GF-D8 (cell line): ENCODE measurements at regions not wholly inside any gene's neighbourhood (a gene's known extent, or its start where the extent isn't known, plus 50 kb on each side); places are given as distances from the start of the nearest gene placed in this dataset.

ENCODE experiments used
- DNase-seq: peaks from one replicate; lab custom pipeline; 2025; lab: John Stamatoyannopoulos, UW

- DNase-seq: no peak
These were observed 106.9 kb downstream of the SMIM20 start for GRCh38 chr4:26020881-26021280.

DNA sequence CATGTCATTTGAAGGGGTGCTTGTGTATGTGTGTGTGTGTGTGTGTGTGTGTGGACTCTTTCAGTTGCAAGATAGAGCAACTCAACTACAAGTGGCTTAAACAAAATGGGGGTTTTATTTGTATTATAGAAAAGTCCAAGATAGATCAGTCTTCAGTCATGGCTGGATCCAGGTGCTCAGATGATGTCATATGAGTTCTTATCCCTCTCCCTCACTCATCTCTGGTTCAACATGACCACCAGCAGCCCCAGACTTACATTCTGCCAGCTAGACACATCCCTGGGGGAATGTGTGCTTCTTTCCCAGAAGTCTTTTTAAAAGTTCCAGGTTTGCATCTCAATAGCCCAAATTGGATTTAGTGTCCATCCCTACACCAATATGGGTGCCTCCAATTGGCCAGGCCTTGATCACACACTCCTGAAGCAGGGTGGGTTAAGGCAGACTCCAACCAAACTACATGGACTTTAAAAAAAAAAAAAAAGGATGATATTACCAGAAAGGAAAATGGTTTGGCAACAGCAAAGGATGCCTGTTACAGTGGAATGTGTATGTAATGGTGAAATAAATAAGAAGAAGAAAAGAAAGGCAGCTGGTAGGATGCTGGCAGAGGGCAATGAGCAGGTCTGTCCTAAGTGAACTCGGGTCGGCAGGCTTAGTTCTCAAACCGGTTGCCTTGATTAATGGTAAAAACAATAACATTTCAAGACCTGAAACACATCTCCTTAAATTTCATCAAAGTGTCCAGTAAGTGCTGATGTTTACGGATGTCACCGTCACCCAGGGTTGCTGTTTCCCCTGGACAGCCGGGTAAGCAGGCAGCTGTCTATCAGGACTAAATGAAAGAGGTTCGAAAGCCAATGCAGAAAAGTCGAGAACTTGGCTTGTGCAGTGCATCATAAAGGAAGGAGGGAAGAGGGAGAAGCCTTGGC, 107.7 kb downstream of the SMIM20 start:
- no peak for DNase-seq

DNA sequence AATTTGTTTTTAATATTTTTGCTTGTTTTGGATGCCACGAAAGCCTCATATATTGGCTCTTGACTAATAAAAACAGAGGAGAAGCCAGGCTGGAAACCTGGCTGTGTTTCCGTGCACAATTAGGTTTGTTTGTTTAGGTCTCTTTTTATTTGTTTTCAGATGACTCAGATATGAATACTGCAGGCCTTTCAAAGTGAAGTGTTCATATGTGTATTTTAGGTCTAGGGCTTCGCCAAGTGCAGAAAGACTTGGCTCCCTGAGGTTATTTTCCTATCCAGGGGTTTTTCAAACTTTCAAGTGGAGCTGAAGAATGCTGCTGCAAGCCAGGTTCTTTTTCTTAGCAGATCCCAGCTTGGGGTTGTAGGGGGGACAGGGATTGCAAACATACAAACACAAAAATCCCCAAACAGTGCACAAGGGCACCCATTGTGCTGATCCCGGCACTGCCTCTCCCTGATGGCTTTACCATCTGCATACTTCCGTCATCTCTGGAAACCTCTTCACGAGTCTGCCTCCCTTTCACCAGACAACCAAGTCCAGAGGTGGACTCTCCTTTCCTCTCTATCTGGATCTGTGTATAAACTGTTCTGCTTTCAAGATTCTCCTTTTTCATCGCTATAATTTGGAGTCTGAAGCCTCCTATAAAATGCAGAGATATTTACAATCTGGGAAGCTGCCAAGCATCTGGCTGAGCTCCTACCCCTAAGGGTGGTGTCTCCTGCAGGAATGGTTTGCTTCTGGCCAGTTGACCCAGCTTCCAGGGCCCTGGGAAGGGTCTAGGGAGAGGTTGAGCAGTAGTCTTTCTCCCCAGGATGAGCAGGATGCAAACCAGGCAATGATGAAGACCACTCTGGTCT, 108.6 kb downstream of the SMIM20 start:
- no peak for DNase-seq

DNA sequence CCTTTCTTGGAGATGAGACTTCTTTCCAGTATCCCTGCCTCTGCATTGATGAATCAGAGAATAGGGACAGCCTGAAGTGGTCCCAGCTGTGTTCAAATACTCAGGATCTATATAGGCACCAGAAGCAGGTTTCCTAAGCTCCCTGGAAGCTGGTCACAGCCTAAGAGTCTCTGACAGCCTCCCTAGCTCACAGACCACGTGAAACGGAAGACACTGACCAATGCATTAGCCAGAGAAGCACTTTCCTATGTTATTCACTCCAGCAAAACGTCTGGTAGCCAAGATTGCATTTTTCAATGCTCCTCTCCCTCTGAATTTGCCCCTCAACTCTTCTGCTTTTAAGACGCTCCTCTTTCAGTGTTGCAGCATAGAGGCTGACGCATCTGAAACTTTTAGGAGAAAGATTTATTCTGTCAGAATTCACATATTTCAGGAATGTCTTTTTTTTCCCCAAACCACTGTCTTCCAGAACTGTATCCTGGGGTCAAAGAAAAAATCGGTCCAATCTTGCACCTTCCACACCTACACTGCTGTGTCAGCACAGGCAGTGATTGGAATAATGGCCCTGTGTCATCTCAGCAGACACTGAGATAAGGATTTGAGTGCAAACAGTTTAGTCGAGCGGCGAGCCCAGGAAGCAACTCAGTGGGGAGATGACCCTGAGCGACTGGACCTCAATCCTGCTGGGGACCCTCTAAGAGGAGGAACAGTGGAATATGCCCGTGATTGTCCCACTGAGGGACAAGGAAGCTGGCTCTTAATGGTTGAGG, 109.4 kb downstream of the SMIM20 start:
- no peak for DNase-seq

DNA sequence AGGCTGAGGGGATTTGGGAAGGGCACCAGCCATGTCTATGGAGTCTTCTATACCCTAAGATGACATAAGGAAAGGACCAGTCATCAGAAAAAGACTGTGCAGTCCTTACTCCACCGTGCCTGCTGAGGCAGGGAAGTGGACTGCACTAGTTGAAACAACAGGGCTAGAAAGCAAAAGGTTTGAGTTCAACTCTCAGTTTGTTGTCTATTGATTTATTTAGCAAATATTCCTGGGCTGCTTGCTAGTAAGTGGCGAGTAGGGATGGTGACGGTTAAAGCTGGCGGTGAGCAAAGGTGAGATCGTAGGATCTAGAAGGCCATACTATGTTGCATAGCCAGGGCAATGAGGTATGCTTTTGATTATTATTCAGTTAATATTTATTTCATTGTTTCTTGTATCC, 110.1 kb downstream of the SMIM20 start:
- no peak for DNase-seq

DNA sequence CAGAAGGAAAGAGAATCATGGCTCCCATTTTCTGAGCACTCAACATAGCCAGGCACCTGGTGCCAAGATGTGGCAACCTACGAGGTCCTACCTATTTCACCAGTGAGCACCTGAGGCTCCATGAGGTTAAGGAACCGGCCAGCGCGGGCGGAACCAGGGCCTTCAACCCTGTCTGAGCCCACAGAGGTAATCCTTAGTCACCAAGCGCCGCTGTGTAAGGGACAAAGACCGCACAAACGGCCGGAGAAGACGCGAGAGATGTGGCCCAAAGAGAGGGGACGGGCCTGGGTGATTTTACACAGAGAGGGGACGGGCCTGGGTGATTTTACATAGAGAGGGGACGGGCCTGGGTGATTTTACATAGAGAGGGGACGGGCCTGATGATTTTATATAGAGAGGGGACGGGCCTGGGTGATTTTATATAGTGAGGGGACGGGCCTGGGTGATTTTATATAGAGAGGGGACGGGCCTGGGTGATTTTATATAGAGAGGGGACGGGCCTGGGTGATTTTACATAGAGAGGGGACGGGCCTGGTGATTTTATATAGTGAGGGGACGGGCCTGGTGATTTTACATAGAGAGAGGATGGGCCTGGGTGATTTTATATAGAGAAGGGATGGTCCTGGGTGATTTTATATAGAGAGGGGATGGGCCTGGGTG, 114.2 kb downstream of the SMIM20 start:
- DNase-seq: no peak

- no peak for DNase-seq
These were observed 115.0 kb downstream of the SMIM20 start for GRCh38 chr4:26028793-26029567.

DNA sequence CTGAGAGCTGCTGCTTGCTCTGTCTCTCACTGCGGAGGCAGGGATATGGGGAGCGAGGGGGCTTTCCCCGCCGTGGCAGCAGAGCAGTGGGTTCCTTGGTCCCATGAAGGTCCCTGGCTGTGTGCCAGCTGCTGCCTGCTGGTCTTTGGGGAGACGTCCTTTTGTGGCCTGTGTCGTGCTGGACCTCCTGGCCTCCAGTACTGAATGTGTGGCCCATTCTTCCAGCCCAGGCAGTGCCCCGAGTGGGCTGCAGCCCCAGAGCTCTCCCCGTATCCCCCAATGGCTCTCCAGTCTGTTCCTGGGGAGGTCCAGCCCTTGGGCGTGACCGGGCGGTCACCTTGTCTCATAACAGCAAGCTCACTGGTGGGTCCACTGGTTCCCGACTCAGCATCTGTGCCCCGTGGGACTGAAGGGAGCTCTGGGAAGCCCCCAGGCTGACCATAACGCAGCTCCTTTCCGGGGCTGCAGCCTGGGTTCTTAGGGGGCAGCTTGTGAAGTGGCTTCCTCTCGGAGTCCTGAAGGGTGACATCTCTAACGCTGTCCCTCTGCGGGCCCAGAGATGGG, 115.6 kb downstream of the SMIM20 start:
- no peak for DNase-seq

GRCh38 chr4:26030260-26030667, 116.2 kb downstream of the SMIM20 start:
- no peak for DNase-seq

DNA sequence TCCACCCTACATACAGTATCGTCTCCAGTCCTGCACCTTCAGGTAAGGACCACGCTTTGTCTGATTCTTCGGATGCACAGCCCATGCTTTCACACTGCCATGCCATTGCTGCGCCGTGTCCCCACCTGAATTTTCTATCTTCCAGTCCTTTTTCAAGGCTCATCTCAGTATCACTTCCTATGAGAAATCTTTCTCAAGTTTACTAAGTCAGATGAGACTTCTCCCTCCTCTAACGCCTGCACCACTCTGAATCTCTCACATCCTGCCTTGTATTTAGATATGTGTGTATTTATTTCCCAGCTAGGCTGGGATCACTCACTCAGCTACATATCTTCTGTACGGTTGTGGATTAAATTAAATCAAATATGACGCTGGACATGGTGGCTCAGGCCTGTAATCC, 116.8 kb downstream of the SMIM20 start:
- DNase-seq: no peak

DNA sequence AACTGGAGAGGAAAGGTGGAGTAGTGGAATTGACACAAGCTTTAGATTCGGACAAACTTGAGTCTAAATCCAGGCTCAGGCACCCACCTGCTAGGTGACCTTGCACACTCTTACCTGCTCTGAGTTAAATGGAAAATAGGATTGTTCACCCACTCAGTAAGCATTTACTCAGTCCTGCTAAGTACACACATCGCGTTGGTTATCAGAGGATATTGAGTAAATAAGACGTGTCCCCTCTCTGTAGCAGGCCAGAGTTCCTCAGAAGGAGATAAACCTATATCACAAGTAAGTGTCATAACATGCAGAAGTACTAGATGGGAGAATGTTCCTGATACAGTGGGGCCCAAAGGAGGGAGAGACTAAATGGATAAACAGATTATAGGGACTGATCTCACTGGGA, 117.7 kb downstream of the SMIM20 start:
- no peak for DNase-seq

DNA sequence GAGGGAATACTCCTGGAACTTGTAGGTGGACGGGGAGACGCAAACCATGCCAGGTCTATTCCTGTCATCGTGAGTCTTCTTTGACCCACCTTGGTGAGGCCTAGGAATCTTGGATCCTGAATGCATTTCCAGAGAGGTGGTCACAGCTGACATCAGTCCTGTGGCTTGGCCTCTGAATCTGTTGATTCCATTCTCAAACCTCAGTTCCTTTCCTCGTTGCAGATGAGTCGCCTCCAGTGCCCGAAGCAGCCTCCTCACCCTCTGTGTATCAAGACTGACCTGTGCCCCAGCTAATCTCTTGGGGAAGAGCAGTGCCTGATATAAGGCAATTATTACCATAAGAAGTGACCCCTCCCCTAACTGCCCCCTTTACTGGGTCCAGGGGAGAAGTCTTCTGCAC, 118.1 kb downstream of the SMIM20 start:
- no peak for DNase-seq

GRCh38 chr4:26032630-26033317, 118.8 kb downstream of the SMIM20 start:
- DNase-seq: no peak

DNA sequence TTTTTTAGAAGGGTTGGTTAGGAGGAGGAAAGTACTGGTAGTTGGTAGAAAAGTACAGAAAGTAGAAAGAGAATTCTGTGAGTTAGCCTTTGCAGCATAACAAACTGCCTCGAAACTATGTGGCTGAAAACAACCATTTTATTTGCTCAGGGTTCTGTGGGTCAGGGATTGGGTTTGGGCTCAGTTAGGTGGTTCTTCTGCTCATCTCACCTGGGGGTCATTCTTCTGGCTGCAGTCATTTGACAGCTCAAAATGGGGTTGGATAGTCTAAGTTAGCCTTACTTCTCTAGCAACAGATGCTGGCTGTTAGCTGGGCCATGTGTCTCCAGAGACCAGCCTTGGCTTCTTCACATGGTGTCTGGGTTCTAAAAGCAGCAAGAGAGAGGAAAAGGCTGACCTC, 119.4 kb downstream of the SMIM20 start:
- DNase-seq: no peak

- DNase-seq: no peak
These were observed 120.8 kb downstream of the SMIM20 start for GRCh38 chr4:26034849-26035248.

- DNase-seq: no peak
These were observed 121.9 kb downstream of the SMIM20 start for GRCh38 chr4:26035921-26036320.

DNA sequence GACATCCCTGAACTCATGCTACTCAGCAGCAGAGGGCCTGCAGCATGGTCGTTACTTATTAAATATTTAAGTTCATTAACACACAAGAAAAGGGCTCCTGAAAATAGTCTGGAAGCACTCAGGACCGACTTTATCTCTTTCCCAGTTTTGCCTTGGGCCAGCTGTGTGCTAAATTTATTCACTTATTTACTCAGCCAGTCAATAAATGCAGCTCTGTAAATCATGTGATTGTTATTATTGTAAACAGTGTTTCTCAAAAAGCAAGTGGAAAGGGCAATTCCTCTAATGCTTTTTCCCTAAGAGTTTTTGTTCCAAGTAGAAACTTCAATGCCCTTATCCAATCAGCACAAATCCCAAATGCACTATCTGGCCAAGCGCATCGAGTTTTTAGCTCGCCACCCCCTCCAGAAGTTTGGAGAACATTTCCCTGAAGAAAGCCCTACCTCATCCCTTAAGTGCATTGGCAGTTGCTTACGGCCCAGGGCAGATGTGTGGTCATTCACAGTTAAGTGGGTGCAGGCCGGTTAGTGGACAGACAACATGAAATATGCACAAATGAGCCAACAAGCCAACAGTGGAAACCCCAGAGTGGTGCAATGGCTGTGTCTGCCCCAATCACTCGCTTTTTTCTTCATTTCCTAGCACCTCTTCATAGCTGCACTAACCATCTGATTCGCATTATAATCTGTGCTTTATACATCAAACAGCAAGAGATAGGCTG, 125.8 kb downstream of the SMIM20 start:
- DNase-seq: no peak

- DNase-seq: no peak
These were observed 130.5 kb downstream of the SMIM20 start for GRCh38 chr4:26044524-26044923.

- DNase-seq: no peak
These were observed 131.0 kb downstream of the SMIM20 start for GRCh38 chr4:26044983-26045382.
